ENCODE measurements at regions not wholly inside any gene's neighbourhood (a gene's known extent, or its start where the extent isn't known, plus 50 kb on each side); places are given as distances from the start of the nearest gene placed in this dataset.

DNA sequence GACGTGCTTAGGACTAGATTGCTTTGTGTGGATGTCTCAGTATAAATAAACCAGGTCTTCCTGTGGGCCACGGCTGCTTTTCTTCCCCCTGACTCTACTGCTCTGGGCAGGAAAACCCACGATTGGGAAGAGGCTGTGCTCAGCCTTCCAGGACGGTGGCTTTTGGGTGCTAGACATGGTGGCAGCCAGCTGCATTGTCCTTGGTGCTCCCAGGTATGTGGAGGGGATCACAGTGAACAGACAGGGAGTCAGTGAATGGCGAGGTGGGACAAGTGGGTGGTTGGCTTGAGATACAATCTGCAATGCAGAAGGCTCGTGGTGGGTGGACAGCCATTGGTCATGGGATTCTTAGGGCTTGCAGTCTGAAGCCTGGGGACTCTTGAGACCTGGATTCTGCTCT, 366.3 kb downstream of the AACS start:
- DNase-seq (ENCODE audit: low read depth), result no peak

DNA sequence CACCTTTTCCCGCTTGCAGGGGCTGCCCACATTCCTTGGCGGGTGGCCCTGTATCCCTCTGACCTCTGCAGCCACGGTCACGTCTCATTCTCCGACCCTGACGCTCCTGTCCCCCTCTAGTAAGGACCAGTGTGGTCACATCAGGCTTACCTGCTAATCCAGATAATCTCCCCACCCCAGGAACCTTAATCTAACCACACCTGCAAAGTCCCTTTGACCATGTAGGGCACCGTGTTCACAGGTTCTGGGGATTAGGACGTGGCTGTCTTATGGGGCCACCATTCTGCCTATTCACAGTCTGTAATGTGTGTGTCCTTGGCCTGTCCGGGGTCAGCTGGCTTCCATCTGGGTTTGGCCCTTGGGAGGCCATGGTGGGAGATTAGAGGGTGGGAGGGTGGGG, 368.9 kb downstream of the AACS start:
- no peak for DNase-seq (ENCODE audit: low read depth)

- DNase-seq (ENCODE audit: low read depth), result no peak
These were observed 369.8 kb downstream of the AACS start for GRCh38 chr12:125434936-125435443.

GRCh38 chr12:125435871-125436270, 370.6 kb downstream of the AACS start:
- DNase-seq (ENCODE audit: low read depth), result no peak

GRCh38 chr12:125436686-125437085, 371.5 kb downstream of the AACS start:
- no peak for DNase-seq (ENCODE audit: low read depth)

GRCh38 chr12:125440399-125440798, 375.2 kb downstream of the AACS start:
- DNase-seq (ENCODE audit: low read depth), result no peak

- DNase-seq (ENCODE audit: low read depth), result no peak
These were observed 378.1 kb downstream of the AACS start for GRCh38 chr12:125443341-125443740.

- no peak for DNase-seq (ENCODE audit: low read depth)
These were observed 386.2 kb downstream of the AACS start for GRCh38 chr12:125451408-125451807.

DNA sequence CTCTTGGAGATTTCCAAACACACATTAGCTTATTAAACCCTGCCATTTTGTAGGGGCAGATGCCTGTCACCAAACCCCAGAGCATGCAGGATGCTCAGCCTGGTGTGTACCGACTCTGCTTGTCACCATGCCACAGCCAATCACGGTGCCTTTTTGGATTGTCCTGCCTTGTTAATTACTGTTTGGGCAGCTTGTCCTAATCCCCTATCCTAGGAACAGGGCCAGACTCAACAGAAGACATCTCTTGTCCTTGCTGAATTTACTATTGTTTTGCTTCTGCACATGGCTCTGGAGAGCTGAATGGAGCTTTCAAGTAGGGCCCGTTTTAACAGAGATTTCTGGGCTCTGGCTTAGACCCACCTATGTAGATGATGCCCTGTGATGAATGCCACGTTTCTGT, 388.5 kb downstream of the AACS start:
- DNase-seq (ENCODE audit: low read depth), result no peak

DNA sequence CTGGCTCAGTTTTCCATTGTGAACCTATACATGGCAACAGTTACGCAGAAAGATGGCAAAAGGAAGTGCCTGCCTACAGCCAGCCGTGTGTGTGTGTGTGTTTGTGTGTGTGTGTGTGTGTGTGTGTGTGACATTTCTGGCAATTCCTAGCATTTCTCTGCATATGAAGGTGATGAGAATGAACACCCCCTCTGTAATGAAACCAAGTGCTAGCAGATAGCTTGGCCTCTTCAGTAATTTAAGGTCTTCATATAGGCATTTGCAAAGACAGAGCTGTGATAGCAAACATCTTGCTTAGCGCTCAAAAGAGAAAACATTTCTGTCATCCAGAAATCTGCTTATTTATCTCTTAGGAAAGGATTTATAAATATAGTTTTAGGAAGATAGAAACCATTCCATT, 389.1 kb downstream of the AACS start:
- no peak for DNase-seq (ENCODE audit: low read depth)

DNA sequence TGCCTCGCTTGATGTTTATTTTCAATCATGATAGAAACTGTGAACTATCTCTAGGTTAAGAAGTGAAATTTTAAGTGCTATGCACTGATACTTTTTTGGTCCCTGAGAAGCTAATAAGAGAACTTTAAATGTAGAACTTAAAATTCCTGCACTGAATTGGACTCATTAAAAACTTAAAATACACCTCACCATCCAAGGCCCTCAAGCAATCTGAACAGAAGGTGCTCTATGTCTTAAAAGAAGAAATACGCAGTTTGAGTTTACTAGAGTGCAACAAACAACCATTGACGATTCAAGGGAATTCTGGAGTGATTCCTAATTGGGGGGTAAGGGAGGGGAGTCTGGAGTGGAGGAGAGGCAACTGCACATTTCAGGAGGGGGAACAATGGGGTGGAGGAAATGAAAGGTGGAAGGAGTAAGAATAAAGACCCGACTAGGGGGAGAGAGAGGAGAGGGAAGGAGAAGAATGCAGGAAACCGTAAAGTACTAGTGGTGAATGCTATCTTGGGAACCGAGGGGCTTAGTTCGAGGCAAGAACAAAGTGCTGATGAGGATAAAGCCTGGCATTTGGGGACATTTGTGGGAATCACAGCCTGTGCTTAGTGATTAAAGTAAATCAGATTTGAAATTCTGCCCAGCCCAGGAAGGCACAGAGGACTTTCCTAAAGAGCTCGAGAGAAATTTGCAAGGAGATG, 389.7 kb downstream of the AACS start:
- no peak for DNase-seq (ENCODE audit: low read depth)

GRCh38 chr12:125455556-125455955, 390.3 kb downstream of the AACS start:
- DNase-seq (ENCODE audit: low read depth), result no peak

DNA sequence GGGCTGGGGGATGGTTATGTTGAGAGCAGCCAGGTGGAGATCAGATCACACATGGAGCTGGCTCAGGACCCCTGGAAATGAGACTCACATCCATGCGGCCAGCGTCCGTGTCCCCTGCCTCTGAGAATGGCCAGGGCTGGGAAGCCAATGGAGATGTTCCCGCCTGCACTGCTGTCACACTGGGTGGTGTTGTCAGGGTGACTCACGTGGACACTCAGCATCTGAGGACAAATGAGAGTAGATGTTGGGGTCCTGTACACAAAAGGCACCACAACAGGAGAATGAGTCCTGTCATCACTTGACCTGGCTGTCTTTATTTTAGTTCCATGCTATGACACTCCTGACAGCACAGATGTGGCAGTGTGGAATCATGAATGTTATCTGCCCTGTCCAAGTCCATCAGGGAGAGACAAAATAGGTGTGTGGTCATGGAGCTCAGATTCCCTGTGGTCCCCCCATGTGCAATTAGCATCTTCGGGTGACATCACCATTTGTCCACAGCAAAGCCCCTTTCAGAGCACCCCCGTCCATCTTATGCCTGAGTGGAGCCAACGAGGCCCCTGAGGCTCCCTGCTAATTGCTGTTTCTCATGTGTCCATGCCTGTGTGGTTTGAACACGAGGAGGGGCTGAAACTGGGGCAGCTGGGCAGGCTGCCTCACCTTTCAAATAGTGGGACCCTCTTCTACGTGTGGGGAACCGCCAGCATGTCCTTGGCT, 393.5 kb downstream of the AACS start:
- DNase-seq (ENCODE audit: low read depth), result no peak

DNA sequence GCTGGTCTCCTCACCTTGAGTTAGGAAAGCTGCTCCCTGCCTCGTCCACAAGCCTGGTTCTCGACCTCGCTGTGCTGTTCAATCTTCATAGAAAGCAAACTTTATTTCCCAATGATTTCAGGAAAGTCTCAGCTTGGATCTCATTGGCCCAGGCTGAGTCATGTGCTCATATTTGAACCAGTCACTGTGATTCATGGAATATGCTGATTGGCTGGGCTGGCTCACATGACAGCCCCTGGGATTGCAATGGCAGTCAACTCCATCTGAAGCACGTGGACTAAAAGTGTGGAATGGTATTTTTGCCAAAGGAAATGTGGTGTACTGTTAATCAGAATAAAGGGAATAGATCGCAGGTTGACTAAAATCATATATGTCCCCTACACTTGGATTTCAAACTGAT, 396.6 kb downstream of the AACS start:
- DNase-seq (ENCODE audit: low read depth), result no peak

DNA sequence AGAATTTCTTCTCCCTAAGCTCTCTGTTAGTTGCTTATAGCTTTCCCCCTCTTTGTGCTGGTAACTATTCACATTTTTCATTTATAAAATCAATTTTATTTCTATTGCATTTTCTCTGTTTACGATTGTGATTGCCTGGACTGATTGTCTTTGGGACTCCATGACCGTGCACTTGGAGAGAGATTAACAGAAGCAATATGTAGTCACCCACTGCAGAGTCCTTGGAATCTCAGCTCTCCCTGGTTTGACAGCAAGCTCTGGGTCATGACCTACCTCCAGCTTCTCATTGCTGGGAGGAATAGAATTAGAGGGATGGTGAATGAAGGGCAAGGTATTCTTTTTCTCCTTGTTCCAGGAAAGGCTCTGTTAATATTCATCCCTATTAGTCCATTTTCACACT, 398.2 kb downstream of the AACS start:
- DNase-seq (ENCODE audit: low read depth), result no peak

GRCh38 chr12:125467363-125467762, 402.1 kb downstream of the AACS start:
- DNase-seq (ENCODE audit: low read depth), result no peak

DNA sequence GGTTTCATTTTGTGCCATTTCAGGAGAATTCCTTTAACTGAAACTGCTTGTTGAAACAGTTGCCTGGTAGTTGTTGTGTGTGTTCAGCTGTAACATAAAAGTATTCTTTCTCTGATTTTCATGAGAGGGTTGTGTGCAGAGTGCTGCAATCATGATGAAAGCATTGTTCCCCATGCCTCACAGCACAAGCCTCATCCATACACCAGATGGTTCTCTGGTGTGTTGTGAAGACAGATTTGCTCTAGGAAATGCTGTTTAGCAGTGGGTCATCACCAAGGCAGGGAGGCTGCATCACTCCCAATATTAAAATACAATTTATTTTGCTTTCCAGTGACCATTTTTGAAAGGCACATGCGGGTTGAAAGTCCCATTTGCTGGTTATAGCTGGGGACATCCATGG, 404.4 kb downstream of the AACS start:
- no peak for DNase-seq (ENCODE audit: low read depth)

DNA sequence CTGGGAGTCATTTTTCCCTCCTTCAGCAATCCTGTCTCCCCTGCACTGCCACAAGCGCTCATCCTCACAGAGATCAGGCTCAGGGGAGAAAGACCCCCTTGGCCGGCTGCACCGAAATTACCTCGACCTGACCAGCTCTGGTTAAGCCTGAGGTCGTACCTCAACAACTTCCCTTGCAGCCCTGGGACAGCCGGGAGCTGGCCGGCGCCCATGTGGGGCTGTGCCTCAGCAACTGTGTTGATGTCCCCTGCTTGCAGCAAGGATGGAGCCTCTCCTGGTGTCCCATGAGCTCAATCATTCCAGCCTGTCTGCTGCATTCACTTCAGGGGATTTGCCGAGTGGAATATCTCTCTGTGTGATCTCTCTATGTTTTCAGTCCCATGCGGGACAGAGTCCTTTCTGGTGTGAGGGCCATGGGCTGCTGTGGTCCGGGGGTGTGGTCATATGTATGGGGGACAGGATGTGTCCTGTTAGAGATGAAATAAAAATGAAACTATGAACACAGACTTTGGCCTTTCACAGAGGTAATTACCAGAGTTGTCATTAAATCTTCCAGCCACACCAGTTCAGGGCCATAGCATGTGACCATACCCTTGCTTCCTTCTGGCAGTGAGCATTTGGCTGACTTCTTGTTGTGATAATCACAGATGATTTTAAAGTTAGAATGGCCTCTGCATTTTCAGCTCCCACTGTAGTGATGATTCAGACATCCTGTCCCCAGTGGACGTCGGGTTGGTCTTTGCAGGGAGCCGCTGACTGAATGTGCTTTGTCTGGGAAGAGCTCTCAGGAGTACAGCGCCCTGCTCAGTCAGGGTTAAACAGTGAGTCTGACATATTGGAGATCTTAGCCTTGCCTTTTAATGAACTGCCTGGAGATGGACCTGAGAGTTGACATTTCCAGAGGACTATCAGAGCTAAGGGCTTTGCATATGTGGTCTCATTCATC, 405.9 kb downstream of the AACS start:
- no peak for DNase-seq (ENCODE audit: low read depth)

DNA sequence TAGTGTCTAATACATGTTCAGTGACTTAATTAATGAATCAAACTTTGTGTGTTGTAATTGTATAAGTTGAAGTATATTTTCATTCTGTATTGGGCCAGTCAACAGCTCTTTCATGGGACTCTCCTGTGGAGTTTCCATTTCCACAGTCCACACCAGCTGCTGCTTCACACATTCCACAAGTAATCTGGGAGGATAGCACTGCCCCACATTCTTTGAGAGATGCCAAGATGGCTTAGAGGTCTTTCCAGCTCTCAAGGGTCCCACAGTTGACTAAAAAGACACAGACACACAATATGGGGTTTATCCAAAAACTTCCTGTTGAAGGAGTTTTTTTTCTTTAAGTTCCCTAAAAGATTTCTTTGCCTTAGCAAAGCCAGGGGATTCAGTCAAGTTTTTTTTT, 408.3 kb downstream of the AACS start:
- DNase-seq (ENCODE audit: low read depth), result no peak

DNA sequence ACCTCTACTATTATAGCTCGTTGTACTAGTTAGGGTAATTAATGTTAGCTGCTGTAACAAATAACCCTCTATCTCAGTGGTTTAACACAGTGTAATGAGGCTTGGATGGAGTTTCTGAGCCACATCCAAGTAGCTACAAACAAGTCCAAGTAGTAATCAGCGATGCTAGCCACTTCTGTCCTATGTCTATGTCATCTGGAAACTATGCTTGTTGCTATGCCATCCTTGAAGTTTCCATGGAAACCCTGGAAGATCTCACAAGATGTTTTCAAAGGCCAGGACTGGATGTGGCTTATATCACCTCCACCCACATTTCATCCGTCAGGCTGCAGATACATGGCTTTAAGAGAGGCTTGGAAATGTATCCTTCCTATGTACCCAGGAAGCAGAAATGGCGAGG, 422.1 kb downstream of the AACS start:
- no peak for DNase-seq (ENCODE audit: low read depth)

GRCh38 chr12:125491553-125491952, 426.3 kb downstream of the AACS start:
- no peak for DNase-seq (ENCODE audit: low read depth)
